ENCODE measurements at regions not wholly inside any gene's neighbourhood (a gene's known extent, or its start where the extent isn't known, plus 50 kb on each side); places are given as distances from the start of the nearest gene placed in this dataset.

DNA sequence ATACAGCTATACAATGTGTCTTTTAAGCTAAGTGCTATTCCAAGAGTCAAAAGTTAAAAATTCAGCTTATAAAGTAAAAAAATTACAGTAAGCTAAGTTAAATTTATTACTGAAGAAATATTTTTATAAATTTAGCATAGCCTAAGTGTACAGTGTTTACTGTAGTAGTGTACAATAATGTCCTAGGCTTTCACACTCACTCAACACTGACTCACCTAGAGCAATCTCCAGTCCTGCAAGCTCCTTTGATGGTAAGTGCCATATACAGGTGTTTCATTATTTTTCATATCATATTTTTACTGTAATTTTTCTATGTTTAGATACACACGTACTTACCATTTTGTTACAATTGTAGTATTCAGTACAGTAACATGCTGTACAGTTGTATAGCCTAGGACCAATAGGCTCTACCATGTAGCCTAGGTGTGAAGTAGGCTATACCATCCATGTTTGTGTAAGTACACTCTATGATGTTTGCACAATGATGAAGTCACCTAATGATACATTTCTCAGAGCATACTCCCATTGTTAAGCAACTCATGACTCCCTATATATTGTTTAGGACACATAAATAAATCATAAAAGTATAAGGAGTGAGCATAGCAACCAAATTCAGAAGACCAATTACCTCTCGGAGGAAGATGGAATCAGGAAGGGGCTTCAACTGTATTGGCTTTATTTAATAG lies 165.1 kb upstream of the SLC30A5 start:
- DNase-seq (ENCODE audit: low read depth in 2 of 2): no peak

DNA sequence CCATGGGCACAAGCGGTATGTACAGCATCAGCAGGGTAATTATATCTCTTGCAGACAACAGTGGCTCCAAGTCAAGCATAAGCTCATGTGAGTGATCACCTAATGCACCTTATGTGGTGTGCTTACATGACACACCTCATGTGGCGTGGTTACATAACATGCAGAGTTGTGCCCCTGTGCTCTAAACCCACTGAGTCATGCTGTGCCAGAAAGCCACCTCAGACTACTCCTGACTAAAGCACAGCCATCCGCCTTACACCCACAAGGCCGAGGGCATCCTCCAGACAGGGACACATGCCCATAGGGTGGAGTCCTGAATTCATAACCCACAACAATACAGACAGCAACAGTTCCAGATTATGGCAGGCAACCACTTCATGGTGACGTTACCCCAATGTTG lies 163.7 kb upstream of the SLC30A5 start:
- DNase-seq (ENCODE audit: low read depth in 2 of 2): no peak

DNA sequence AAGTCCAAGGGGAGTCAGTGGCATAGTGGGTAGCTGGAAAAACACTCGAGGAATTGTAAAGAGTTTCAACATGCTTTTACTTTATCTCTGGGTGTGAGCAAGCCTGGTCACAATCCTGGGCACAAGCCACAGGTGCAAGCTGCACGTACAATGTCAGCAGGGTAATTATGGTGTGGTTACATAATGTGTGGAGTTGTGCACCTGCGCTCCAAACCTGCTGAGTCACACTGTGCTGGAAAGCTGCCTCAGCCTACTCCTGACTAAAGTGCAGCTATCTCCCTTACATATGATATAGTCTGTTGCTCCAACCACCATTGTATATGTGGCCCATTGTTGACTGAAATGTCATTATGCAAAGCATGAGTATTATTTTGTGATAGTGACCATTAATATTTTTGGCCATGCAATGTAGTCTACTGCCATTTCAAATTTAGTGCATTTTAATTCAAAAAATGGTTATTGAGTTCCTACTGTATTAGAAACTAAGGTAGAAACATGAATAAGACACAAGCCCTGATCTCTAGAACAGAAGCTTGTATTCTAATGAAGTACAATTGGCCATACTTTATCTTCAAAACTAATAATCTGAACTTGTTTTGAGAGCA lies 160.9 kb upstream of the SLC30A5 start:
- no peak for DNase-seq (ENCODE audit: low read depth in 2 of 2)

DNA sequence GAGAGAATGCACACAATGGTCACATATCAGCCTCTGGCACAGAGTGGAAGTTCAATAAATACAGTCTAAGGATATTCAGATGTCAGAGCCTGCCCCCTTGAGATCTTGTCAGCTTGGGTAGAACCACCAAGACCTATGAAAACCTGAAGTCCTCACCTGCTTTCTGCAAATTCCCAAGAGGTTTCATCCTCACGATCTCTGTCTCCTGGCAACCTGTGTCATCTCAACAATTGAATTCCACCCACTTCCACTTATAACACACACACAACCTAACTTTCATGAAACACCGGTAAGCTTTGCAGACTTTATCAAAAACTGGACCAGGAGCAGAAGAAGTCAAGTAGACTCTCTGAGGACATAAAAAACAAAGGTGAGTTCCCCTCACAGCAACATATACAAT lies 151.6 kb upstream of the SLC30A5 start:
- DNase-seq (ENCODE audit: low read depth in 2 of 2): no peak

DNA sequence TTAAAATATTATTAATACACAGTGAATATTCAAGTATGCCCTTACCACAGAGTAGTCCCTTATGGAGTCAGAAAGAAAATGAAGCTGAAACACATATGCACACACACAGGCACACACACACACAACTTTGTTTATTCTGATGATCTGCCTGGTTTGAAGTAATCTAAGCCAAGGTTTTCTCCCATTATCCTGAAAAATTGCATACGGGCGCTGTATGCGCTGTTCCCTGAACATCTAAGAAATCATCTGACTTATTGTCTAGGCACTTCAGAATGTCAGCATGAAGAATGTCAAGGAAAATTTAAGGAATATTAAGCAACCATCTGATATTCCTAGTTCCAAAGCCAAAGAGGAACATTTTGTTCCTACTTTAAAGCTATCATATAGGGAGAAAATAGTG lies 147.1 kb upstream of the SLC30A5 start:
- DNase-seq (ENCODE audit: low read depth in 2 of 2): no peak

DNA sequence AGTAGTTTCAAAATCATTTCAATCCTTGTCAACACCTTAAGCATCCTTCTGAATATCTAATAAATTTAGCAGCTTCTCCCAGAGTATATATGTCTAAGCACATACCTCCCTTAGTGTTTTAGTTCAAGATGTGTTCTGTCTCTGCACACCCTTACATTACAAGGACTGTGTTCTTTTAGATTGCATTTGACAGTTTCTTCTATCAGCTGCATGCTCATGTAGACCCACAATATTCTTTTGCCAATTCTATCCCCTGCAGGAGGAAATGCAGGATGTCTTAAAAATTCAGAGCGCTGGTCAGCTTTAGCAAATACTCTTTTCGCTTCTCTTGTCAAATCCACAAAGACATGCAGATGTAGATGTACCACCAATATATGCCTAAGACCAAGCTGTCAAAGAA lies 145.8 kb upstream of the SLC30A5 start:
- no peak for DNase-seq (ENCODE audit: low read depth in 2 of 2)

DNA sequence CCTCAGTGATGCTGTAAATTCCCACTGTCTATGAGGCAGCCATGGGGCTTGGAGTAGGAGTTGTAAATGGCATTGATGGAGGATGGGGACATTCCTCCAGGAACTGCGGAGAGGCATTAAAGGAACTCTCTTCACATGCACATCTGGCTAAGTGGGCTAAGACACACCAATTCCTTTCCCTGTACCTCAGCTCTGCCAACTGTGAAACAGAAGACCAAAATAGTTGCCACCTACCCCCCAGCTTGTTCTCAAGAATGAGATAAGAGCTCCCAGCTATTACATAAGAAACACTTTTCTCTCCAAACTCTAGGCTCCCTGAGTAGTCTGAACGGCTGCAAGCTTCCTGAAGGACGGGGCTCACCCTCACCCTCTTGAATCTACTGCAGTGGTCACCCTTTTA lies 144.6 kb upstream of the SLC30A5 start:
- DNase-seq (ENCODE audit: low read depth in 2 of 2): no peak

DNA sequence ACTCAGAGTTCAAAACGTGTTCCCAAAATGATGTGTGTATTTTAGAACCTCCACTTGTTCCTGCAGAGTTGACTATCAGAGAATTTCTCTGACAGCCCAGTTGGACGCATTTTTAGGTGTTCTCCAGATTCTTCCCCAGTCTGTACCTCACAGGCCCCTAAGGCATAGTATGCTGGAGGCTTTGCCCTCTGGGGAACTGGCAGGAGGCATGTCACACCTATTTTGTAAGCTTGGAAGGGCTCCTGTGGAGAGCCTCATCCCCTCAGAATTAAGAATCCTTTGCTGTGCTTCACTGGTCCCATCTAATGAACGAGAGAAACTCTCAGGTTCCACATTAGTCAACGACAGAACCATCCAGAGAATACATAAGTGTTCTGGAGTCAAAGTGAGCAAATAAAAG lies 144.1 kb upstream of the SLC30A5 start:
- no peak for DNase-seq (ENCODE audit: low read depth in 2 of 2)

DNA sequence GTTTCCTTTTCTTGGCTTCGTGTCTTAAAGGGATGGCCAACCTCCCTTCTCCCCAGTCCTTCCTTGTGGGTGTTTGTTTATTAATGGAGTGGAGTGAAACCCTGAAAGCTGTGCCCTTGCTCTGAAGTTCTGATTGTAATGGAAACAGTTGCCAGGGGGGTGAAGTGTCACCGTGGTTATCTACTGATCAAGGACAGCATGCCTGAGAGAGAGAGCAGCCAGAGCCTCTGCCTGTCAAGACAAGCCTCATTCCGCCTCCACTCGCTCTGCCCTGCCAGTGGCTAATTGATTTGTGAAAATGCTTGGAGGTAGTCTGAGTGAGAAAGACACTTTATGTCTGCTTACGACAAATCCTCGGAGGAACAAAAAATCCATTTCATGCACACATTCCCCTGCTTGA lies 143.7 kb upstream of the SLC30A5 start:
- no peak for DNase-seq (ENCODE audit: low read depth in 2 of 2)

DNA sequence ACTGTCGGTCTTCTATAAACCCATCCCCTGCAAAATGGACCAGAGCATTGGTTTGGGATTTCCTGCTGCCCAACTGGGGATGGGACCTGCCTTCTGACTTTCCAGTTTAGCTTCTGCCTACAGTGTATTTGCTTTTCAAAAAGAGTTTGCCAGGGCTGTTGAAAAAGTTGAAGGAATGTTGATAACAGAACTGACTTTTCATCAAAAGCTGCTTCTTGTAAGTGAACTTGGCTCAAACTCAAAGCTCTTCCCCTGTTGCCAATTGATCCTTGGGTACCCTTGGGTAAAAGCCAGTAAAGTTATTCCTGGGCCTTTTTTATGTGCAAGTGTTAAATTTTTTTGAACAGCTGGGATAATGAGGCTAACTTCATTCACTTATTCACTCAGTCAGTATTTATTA lies 142.9 kb upstream of the SLC30A5 start:
- DNase-seq (ENCODE audit: low read depth in 2 of 2): no peak

DNA sequence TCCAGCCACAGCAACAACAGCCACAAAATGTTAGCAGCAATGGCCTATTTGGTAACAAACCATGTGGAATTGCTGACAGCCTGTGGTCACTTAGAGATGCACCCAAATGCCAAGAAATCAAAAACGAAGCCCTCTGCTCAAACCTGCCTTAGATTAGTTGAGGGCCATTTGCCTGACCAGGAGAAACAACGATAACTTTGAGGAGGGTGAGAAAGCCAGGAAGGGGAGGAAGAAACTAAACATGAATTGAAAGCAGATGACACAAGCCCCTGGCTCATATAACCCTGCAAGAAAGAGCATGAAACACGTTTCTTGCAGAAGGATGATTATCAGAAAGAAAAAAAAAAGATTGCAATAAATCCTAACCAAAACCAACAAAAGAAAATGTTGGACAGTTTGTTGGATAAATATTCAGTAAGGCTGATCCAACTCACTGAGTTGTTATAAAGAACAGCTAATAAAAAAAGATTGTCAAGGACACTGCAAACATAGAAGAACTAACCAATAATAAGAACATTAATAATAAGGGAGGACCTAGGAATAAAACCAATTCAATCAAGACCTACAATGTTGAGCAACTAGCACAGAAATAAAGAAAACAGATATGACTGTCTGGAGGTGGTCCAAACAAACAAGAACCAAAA lies 140.5 kb upstream of the SLC30A5 start:
- no peak for DNase-seq (ENCODE audit: low read depth in 2 of 2)

DNA sequence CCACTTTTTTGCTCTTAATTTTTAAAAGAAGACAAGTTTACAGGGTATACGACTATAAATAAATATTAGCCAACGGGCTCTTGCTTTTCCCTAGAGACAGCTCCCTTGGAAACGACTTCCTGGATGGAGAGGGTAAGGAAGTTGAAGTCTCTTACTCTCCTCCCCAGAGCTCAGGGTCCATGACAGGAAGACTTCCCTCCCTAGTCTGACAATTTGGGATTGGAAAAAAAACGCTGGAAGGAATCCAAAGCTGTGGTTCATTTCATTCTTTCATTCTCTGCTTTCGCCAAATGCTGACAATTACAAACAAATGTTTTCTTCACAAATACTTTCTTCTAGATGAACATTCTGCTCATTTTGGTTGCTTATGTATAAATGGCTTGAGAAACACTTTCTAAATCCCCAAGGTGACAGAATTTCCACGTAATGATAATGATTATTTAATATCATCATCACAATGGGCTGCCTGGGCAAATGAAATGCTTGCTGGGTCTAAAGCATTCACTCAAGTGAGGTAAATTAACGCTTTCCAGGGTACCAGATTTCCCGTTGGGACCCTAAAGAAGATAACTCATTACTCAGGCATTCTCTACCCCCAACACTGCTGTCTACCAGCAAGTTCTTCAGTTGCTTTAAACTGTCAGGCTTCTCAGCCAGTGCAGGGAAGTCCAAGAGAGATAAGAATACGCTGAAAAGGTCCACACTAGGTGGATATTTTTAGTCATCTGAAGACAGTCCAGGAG lies 139.8 kb upstream of the SLC30A5 start:
- no peak for DNase-seq (ENCODE audit: low read depth in 2 of 2)

DNA sequence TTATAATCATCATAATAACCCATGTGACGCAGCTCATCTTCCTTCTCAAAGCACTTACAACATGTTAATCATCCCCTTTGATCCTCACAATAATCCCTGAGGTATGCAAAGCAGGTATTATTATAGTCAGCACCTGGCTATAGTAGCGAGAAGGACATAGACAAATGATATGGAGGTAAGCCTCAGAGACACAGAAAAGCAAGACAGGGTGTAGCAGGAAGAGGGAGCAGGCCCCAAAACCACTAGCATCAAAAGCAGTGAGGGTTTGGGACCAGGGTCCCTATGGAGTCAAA lies 139.2 kb upstream of the SLC30A5 start:
- DNase-seq (ENCODE audit: low read depth in 2 of 2): no peak

DNA sequence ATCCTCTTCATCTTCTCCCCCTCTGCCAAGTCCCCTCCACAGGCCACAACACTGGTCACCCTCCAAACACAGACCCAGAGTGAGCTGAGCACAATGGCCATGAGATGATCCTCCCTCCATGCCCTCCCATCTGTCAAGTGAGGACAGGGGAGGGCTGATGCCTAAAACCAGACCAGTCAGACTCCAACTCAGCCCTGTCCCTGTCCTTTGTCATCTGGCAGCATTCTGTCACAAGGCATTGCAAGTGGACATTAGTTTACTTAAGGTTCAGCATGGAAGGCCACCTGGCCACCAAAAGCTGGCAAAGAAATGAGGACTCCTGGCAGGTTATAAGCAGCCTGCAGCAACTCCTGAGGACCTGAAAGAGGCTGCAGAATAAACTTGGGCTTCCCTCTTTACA lies 136.2 kb upstream of the SLC30A5 start:
- no peak for DNase-seq (ENCODE audit: low read depth in 2 of 2)

DNA sequence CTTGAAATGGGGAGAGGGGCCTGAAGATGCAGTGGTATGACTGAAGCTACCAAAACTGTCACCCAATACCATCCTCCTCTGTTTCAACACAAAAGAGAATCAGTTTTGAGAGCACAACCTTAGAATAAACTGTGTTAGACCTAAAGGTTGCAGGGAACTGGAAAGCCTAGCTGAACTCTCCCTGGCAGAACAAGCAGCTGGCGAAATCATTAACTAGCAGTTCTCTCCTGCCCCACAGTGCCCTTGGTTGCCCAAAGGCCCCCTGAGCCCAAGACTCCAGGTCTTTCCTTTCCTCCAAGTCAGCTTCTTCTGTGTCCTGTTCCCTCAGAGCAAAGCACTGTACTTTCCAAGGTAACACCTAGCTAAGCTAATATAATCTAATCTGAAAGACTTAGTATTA lies 135.4 kb upstream of the SLC30A5 start:
- DNase-seq (ENCODE audit: low read depth in 2 of 2): no peak

DNA sequence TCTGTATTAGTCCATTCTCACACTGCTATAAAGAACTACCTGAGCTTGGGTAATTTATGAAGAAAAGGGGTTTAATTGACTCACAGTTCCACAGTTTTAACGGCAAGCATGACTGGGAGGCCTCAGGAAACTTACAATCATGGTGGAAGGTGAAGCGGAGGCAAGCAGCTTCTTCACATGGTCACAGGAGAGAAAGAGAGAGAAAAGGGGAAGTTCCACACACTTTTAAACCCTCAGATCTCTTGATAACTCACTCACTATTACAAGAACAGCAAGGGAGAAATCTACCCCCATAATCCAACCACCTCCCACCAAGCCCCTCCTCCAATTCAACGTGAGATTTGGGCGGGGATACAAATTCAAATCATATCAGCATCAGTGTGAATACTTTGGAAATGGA lies 133.4 kb upstream of the SLC30A5 start:
- DNase-seq (ENCODE audit: low read depth in 2 of 2): no peak

DNA sequence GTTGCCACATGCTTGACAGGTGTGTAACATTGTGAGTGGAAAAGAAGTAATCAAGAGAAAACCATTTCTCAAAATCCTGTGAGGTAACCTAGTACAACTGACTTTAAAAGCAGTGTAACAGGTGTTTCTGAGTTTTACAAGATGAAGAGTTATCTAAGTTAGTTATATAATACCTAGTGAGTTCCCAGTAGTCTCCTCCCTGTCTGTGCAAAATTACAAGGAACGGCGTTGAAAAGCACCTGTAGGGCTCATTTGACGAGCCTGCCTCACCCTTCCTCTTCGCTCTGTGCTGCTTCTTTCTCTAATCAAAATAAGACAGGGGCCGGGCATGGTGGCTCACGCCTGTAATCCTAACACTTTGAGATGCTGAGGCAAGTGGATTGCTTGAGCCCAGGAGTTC lies 132.9 kb upstream of the SLC30A5 start:
- DNase-seq (ENCODE audit: low read depth in 2 of 2): no peak

DNA sequence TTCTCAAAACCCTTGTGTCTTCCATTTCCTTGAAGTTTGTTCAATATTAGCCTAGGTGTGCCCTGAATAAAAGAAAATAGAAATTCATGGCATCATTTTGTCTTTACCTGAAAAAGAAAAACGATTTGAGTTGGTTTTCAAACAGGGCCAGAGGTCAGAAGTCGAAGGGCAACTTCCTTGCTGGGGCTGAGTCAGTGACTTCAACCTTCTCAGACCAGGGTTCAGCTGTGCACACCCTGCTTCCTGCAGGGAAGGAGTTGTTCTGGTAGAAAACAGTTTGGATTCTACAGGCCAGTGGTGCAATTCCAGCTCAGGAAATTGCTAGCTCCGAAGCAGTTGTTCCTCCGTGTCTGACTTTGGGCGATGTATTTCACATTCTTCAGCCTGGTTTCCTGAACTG lies 132.1 kb upstream of the SLC30A5 start:
- no peak for DNase-seq (ENCODE audit: low read depth in 2 of 2)

DNA sequence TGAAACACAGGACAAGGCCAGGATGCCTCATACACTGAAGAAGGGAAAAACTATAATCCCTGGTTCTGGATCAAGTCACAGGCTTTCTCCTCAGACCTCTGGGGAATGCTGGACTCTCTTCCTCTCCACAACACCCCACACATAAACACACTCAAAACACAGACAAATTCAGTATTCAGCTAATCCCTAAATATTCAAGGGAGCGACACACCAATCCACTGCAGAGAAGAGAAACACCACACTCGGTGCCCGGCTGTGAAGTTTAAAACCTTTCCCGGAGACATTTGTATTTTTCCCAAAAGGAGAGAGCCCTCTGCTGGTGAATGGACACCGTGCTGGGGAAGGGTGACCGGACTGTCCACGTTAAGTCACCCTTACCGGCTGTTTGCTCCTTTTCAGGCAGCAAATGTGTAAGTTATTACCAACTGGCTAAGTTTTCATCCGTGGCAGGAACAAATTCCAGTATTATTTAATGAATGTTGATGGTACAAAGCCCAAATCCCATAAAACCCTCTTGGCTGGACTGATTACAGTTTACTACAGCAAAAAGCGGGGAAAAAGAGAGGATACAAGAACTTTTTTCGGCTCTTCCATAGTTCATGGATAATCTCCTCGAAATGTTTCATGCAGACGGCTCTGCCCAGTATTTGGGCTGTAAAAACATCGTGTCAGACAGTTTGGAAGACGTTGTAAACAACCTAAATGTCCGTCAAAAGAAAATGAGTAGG lies 130.9 kb upstream of the SLC30A5 start:
- DNase-seq (ENCODE audit: low read depth in 2 of 2): no peak

DNA sequence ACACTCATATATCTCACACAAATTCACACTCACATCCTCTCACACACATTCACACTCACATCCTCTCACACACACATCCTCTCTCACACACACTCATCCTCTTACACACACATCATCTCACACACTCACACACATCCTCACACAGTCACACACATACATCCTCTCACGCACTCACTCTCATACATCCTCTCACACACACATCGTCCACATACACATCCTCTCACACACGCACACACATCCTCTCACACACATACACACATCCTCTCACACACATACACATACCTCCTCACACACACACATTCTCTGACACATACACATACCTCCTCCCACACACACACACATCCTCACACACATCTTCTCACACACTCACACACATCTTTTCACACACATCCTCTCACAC lies 129.1 kb upstream of the SLC30A5 start:
- DNase-seq (ENCODE audit: low read depth in 2 of 2): no peak

DNA sequence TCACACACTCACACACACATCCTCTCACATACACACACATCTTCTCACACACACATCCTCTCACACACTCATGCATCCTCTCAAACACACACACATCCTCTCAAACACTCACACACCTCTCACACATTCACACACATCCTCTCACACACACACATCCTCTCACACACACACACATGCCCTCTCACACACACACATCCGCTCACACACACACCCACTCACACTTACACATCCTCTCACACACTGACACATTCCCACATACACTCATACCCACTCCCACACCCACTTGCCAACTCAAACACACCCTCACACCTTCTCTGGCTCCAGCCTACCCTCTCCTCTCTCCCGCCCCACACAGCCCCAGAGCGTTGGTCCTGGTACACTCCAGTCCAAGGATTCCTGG lies 127.9 kb upstream of the SLC30A5 start:
- no peak for DNase-seq (ENCODE audit: low read depth in 2 of 2)

DNA sequence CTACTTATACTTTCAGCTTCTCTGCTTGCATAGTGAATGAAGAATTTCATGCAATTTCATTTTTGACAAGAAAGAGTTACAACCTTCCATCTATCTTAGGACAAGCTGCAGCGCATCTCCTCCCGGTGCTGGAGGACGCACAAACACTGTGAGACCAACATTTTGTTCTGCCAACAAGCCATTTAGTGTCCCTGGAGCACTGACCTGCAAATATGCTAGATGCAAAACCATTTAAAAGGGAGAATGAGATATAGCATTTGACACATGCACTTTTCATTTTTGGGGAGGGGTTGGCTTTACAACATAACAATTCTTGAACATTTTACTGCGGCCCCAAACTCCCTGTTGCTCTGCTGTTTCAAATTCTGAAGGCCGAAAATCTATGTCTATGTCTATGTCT lies 127.2 kb upstream of the SLC30A5 start:
- DNase-seq (ENCODE audit: low read depth in 2 of 2): no peak

Measured in activated CD8-positive, alpha-beta memory T cell treated with anti-CD3 and anti-CD28 coated beads for 4 hours (primary cell).